ENCODE measurements at regions not wholly inside any gene's neighbourhood (a gene's known extent, or its start where the extent isn't known, plus 50 kb on each side); places are given as distances from the start of the nearest gene placed in this dataset.

DNA sequence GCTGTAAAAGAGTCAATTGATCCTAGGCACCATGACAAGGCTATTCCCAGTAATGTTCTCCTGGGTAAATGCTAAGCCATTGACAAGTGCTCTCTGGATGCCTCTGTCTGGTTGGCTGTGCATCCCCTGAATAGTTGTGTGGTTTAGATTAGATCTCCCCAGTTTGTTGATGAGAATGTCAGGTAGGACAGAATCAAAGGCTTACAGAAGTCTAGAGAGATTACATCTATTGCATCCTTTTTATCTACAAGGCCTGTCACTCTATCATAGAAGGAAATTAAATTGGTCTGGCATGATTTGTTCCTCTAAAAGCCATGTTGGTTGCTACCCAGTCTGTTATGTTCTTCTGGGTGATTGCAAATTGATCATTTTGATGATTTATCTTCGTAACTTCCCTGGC lies 548.3 kb downstream of the GATA3 start:
- H3K79me1 ChIP-seq (ENCODE audit: low read depth, low read length) = no peaks in the 10 kb centered on the region
- no peak overlapping the region for H3K23ac ChIP-seq (ENCODE audit: low read depth, low read length, poor library complexity)
- H3K27ac ChIP-seq (replicated peaks; ENCODE audit: low read length) = no peak overlapping the region
- H2AFZ ChIP-seq (ENCODE audit: low read length) = no peak overlapping the region
- H3K4me1 ChIP-seq (ENCODE audit: control insufficient read depth in 2 of 2, insufficient read depth in 1 of 2, low read depth in 1 of 2, low read length in 2 of 2) = no peaks in the 10 kb centered on the region
- no peak overlapping the region for H2BK120ac ChIP-seq (ENCODE audit: low read depth, low read length)
- no peak overlapping the region for H3K4me2 ChIP-seq (ENCODE audit: insufficient read depth, low read length, poor library complexity, severe bottlenecking)
- H3K4me3 ChIP-seq (ENCODE audit: low read length in 2 of 2) = no peak overlapping the region
- no CpG with 5 or more reads among the region's 1 CpG for WGBS, 2 donors (ENCODE audit: extremely low coverage in 2 of 2, insufficient read length in 2 of 2, insufficient replicate concordance in 1 of 2)
- no peak overlapping the region for H3K9ac ChIP-seq (ENCODE audit: low read depth, low read length, poor library complexity)
- no peak overlapping the region for H3K14ac ChIP-seq (ENCODE audit: low read length)
- no peaks in the 10 kb centered on the region for H3K27me3 ChIP-seq (ENCODE audit: control insufficient read depth in 3 of 3, insufficient read depth in 3 of 3, low read depth in 1 of 3, low read length in 3 of 3)
- H2BK15ac ChIP-seq (ENCODE audit: low read length) = no peak overlapping the region
- H3K18ac ChIP-seq (ENCODE audit: low read length) = no peak overlapping the region
- H4K8ac ChIP-seq (ENCODE audit: low read depth, low read length) = no peak overlapping the region
- no peak overlapping the region for H2AK5ac ChIP-seq (ENCODE audit: low read depth, low read length)
- H2BK12ac ChIP-seq (ENCODE audit: low read length) = no peak overlapping the region
- no peak overlapping the region for H2BK5ac ChIP-seq (ENCODE audit: low read length)
- H3K36me3 ChIP-seq (replicated peaks in 1 of 2; ENCODE audit: control insufficient read depth in 2 of 2, insufficient read depth in 2 of 2, low read length in 2 of 2) = no peaks in the 10 kb centered on the region
- H4K91ac ChIP-seq (ENCODE audit: low read depth, low read length, poor library complexity) = no peak overlapping the region
- no peak overlapping the region for H3K4ac ChIP-seq (ENCODE audit: low read length)
- no peak for DNase-seq (ENCODE audit: low spot score)
- no peaks in the 10 kb centered on the region for H3K9me3 ChIP-seq (replicated peaks in 1 of 2; ENCODE audit: control insufficient read depth in 2 of 2, insufficient read depth in 1 of 2, low read depth in 1 of 2, low read length in 2 of 2)

DNA sequence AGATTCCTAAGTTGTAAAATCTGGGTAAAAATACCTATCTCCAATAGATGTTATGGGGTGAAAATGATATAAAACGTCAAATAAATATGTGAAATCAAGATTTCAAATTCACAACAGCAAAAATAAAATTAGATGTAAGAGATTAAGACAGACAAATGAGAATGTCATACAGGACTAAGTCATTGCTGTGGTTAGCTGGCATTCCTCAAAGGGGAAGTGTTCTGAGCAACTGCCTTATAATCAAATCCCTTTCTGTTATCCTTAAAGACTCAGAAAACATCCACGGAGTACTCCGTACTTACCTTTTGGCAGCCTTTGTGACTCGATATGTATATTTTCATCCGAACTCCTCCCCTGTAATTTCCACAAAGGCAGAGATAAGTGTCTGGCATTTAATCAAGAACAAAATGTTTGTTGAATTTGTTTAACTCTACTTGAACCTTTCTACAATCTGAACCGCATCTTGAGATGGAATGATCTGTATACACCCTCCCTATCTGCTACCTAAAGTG lies 559.6 kb downstream of the GATA3 start:
- Histone ChIP-seq H3K4ac (ENCODE audit: low read length) (no peak overlapping the region), H4K8ac (ENCODE audit: low read depth, low read length) (no peak overlapping the region), H3K9me3 (replicated peaks in 1 of 2; ENCODE audit: control insufficient read depth in 2 of 2, insufficient read depth in 1 of 2, low read depth in 1 of 2, low read length in 2 of 2) (no peaks in the 10 kb centered on the region), H3K4me3 (ENCODE audit: low read length in 2 of 2) (no peak overlapping the region), H3K27ac (replicated peaks; ENCODE audit: low read length) (no peak overlapping the region), H3K79me1 (ENCODE audit: low read depth, low read length) (no peaks in the 10 kb centered on the region), H2AFZ (ENCODE audit: low read length) (no peak overlapping the region), H3K36me3 (replicated peaks in 1 of 2; ENCODE audit: control insufficient read depth in 2 of 2, insufficient read depth in 2 of 2, low read length in 2 of 2) (no peaks in the 10 kb centered on the region), H2BK120ac (ENCODE audit: low read depth, low read length) (no peak overlapping the region), H2AK5ac (ENCODE audit: low read depth, low read length) (no peak overlapping the region), H2BK15ac (ENCODE audit: low read length) (no peak overlapping the region), H3K23ac (ENCODE audit: low read depth, low read length, poor library complexity) (no peak overlapping the region), H3K14ac (ENCODE audit: low read length) (no peak overlapping the region), H3K27me3 (ENCODE audit: control insufficient read depth in 3 of 3, insufficient read depth in 3 of 3, low read depth in 1 of 3, low read length in 3 of 3) (no peaks in the 10 kb centered on the region), H3K9ac (ENCODE audit: low read depth, low read length, poor library complexity) (no peak overlapping the region), H3K4me1 (ENCODE audit: control insufficient read depth in 2 of 2, insufficient read depth in 1 of 2, low read depth in 1 of 2, low read length in 2 of 2) (no peaks in the 10 kb centered on the region), H2BK12ac (ENCODE audit: low read length) (no peak overlapping the region), H2BK5ac (ENCODE audit: low read length) (no peak overlapping the region), H3K4me2 (ENCODE audit: insufficient read depth, low read length, poor library complexity, severe bottlenecking) (no peak overlapping the region), H4K91ac (ENCODE audit: low read depth, low read length, poor library complexity) (no peak overlapping the region), H3K18ac (ENCODE audit: low read length) (no peak overlapping the region)
- no peak for DNase-seq (ENCODE audit: low spot score)
- no CpG with 5 or more reads among the region's 6 CpGs for WGBS, 2 donors (ENCODE audit: extremely low coverage in 2 of 2, insufficient read length in 2 of 2, insufficient replicate concordance in 1 of 2)

GRCh38 chr10:8615118-8615517 lies 560.6 kb downstream of the GATA3 start:
- Histone ChIP-seq H3K4ac (ENCODE audit: low read length) (no peak overlapping the region), H3K27me3 (ENCODE audit: control insufficient read depth in 3 of 3, insufficient read depth in 3 of 3, low read depth in 1 of 3, low read length in 3 of 3) (no peaks in the 10 kb centered on the region), H2AFZ (ENCODE audit: low read length) (no peak overlapping the region)

DNA sequence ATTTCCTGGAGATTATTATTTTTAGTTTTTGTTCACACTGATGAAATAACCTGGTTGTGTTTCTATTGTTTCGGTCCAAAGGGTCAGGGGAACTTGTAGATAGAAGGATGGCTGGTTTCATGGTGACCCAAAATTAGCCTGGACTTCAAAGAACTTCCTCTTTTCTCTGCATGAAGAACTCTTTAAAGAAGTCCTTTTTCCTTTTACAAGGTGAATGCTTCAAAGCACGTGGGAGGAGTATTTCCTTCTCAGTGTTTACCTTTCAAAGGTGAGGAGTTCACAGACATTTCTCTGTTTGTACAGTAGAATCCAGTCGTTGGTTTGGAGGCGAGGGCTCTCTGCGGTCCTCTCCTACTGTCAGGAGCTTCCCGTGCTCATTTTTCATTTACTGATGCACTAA lies 561.7 kb downstream of the GATA3 start:
- no CpG with 5 or more reads among the region's 6 CpGs for WGBS, 2 donors (ENCODE audit: extremely low coverage in 2 of 2, insufficient read length in 2 of 2, insufficient replicate concordance in 1 of 2)

More at GRCh38 chr10:8615118-8615517, 560.6 kb downstream of the GATA3 start:
- Histone ChIP-seq H3K9me3 (replicated peaks in 1 of 2; ENCODE audit: control insufficient read depth in 2 of 2, insufficient read depth in 1 of 2, low read depth in 1 of 2, low read length in 2 of 2) (no peaks in the 10 kb centered on the region), H3K4me1 (ENCODE audit: control insufficient read depth in 2 of 2, insufficient read depth in 1 of 2, low read depth in 1 of 2, low read length in 2 of 2) (no peaks in the 10 kb centered on the region), H3K9ac (ENCODE audit: low read depth, low read length, poor library complexity) (no peak overlapping the region), H3K4me3 (ENCODE audit: low read length in 2 of 2) (no peak overlapping the region), H4K91ac (ENCODE audit: low read depth, low read length, poor library complexity) (no peak overlapping the region), H3K36me3 (replicated peaks in 1 of 2; ENCODE audit: control insufficient read depth in 2 of 2, insufficient read depth in 2 of 2, low read length in 2 of 2) (no peaks in the 10 kb centered on the region), H3K79me1 (ENCODE audit: low read depth, low read length) (no peaks in the 10 kb centered on the region), H2BK12ac (ENCODE audit: low read length) (no peak overlapping the region), H3K18ac (ENCODE audit: low read length) (no peak overlapping the region), H2BK5ac (ENCODE audit: low read length) (no peak overlapping the region), H2AK5ac (ENCODE audit: low read depth, low read length) (no peak overlapping the region), H3K27ac (replicated peaks; ENCODE audit: low read length) (no peak overlapping the region), H2BK120ac (ENCODE audit: low read depth, low read length) (no peak overlapping the region), H3K23ac (ENCODE audit: low read depth, low read length, poor library complexity) (no peak overlapping the region), H3K4me2 (ENCODE audit: insufficient read depth, low read length, poor library complexity, severe bottlenecking) (no peak overlapping the region), H3K14ac (ENCODE audit: low read length) (no peak overlapping the region), H4K8ac (ENCODE audit: low read depth, low read length) (no peak overlapping the region), H2BK15ac (ENCODE audit: low read length) (no peak overlapping the region)
- DNase-seq (ENCODE audit: low spot score) = no peak
- WGBS, 2 donors (ENCODE audit: extremely low coverage in 2 of 2, insufficient read length in 2 of 2, insufficient replicate concordance in 1 of 2) = no CpG with 5 or more reads among the region's 4 CpGs

More for the DNA sequence above, 561.7 kb downstream of the GATA3 start:
- no peak overlapping the region for H2AFZ ChIP-seq (ENCODE audit: low read length)
- no peak overlapping the region for H3K4ac ChIP-seq (ENCODE audit: low read length)
- no peak overlapping the region for H4K91ac ChIP-seq (ENCODE audit: low read depth, low read length, poor library complexity)
- no peak overlapping the region for H2BK120ac ChIP-seq (ENCODE audit: low read depth, low read length)
- H3K9me3 ChIP-seq (replicated peaks in 1 of 2; ENCODE audit: control insufficient read depth in 2 of 2, insufficient read depth in 1 of 2, low read depth in 1 of 2, low read length in 2 of 2) = no peaks in the 10 kb centered on the region
- H3K27me3 ChIP-seq (ENCODE audit: control insufficient read depth in 3 of 3, insufficient read depth in 3 of 3, low read depth in 1 of 3, low read length in 3 of 3) = no peaks in the 10 kb centered on the region
- no peaks in the 10 kb centered on the region for H3K36me3 ChIP-seq (replicated peaks in 1 of 2; ENCODE audit: control insufficient read depth in 2 of 2, insufficient read depth in 2 of 2, low read length in 2 of 2)
- DNase-seq (ENCODE audit: low spot score) = no peak
- H4K8ac ChIP-seq (ENCODE audit: low read depth, low read length) = no peak overlapping the region
- H3K4me1 ChIP-seq (ENCODE audit: control insufficient read depth in 2 of 2, insufficient read depth in 1 of 2, low read depth in 1 of 2, low read length in 2 of 2) = no peaks in the 10 kb centered on the region
- H3K27ac ChIP-seq (replicated peaks; ENCODE audit: low read length) = no peak overlapping the region
- no peak overlapping the region for H2BK5ac ChIP-seq (ENCODE audit: low read length)
- H2AK5ac ChIP-seq (ENCODE audit: low read depth, low read length) = no peak overlapping the region
- no peak overlapping the region for H3K4me3 ChIP-seq (ENCODE audit: low read length in 2 of 2)
- H2BK15ac ChIP-seq (ENCODE audit: low read length) = no peak overlapping the region
- no peak overlapping the region for H3K14ac ChIP-seq (ENCODE audit: low read length)
- H3K4me2 ChIP-seq (ENCODE audit: insufficient read depth, low read length, poor library complexity, severe bottlenecking) = no peak overlapping the region
- H3K23ac ChIP-seq (ENCODE audit: low read depth, low read length, poor library complexity) = no peak overlapping the region
- no peak overlapping the region for H3K18ac ChIP-seq (ENCODE audit: low read length)
- H3K79me1 ChIP-seq (ENCODE audit: low read depth, low read length) = no peaks in the 10 kb centered on the region
- H3K9ac ChIP-seq (ENCODE audit: low read depth, low read length, poor library complexity) = no peak overlapping the region
- no peak overlapping the region for H2BK12ac ChIP-seq (ENCODE audit: low read length)

Data from neuronal stem cell (in vitro differentiated cells).